Right ventricle myocardium inferior (tissue), 1 donor: ENCODE measurements at regions not wholly inside any gene's neighbourhood (a gene's known extent, or its start where the extent isn't known, plus 50 kb on each side); places are given as distances from the start of the nearest gene placed in this dataset.

ENCODE experiments used
- ATAC-seq: fragments of 200-7000 bp; cut with Tn5 transposase; one replicate; pipeline ENCODE4 v1.9.1; 2020; ENCODE audit warnings: mild to moderate bottlenecking, moderate library complexity
- DNase-seq: peaks from one replicate; pipeline ENCODE4 v3.0.0; 2021; ENCODE audit errors: missing footprints
- intact Hi-C: fragments of 100-400 bp; cut with DNase I; formaldehyde crosslinking; loops from one replicate; pipeline ENCODE4 v1.11.0; 2022
- donor health status: DM: no; HTN: yes; CAD: no; lungs with severe emphysema.

DNA sequence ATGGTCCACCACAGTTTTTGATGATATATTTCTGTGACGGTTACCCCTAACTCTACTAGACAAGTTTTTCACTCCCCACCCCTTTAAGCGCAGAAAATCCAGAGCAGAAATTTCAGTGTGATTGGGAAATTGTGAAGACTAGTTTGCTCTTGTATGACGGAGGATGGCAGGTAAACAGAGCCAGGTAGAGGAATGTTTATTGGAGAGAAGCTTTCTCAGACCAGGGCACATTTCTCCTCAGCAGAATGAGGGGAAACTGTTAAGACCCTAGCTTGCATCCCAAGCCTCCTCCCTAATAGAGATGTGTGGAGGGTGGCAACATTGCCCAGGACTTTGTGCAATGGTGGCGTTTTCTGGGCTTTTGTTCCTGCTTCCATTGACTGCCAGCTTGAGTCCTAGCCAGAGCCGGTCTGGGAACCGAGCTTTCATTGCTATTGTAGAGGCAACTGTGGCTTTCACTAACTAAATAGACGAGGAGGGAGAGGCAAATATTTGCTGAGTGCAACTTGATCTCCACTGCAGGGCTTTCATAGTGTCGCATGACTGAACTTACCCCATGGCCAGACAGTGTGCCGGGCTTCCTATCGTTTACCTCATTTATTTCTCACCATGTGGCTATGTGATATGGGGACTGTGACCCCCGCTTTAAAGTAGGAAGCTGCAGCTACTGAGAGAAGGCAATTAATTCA is 159.6 kb upstream of the MPHOSPH6 start:
- ATAC-seq (no peak), DNase-seq (no peak)
- intact Hi-C loops = no loop called here

DNA sequence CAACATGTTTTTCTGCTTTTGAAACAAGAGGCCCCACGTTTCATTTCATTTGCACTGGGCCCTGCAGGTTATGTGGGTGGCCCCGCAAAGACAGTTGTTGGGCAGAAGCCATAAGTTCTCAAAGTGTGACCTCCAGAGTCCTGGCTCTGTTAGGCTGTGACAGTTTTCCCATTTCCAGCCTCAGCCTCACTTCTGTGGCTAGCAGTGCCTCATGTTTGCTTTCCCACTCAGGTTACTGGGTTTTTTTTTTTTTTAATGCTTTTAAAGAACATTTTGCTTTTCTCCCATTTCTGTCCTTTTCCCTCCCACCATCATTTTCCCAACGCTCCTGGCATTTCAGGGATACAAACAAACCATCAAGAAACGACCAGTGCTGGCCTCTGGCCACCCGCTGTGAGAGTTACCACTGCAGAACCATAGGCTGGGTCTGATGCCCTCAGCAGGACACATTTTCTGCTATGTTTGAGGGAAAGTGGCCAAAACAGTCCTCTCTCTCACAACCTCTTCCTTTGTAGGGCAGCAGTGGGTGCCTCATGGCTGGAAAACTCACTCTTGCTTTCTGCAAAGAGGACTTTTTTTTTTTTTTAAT is 159.0 kb upstream of the MPHOSPH6 start:
- intact Hi-C loops = no loop called here
- no peak for ATAC-seq
- no peak for DNase-seq

DNA sequence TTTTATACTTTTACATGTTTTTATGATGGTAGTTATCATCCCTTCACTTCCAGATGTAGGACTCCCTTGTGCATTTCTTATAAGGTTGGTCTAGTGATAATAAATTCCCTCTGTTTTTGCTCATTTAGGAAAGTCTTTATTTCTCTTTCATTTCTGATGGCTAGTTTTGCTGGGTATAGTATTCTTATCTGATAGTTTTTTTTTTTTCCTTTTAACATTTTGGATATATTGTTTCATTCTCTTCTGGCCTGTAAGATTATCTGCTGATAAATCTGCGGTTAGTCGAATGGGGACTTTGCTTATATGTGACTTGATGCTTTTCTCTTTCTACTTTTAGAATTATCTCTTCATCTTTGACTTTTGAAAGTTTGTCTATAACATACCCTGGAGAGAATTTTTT is 153.1 kb upstream of the MPHOSPH6 start:
- intact Hi-C loops = no loop called here
- ATAC-seq = no peak

DNA sequence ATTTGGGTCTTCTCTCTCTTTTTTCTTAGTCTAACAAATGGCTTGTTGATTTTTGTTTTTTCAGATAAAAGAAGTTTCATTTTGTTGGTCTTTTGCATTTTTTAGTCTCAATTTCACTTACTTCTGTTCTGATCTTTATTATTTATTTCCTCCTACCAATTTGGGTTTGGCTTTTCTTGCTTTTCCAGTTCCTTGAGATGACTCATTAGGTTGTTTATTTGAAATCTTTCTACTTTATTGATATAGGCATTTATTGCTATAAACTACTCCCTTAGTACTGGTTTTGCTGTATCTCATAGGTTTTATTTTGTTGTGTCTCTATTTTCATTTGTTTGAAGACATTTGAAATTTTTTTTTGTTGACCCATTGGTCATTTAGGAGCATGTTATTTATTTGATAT is 152.2 kb upstream of the MPHOSPH6 start:
- DNase-seq (no peak), ATAC-seq (no peak)
- intact Hi-C loops = no loop called here

More for the DNA sequence above, 153.1 kb upstream of the MPHOSPH6 start:
- DNase-seq = no peak

DNA sequence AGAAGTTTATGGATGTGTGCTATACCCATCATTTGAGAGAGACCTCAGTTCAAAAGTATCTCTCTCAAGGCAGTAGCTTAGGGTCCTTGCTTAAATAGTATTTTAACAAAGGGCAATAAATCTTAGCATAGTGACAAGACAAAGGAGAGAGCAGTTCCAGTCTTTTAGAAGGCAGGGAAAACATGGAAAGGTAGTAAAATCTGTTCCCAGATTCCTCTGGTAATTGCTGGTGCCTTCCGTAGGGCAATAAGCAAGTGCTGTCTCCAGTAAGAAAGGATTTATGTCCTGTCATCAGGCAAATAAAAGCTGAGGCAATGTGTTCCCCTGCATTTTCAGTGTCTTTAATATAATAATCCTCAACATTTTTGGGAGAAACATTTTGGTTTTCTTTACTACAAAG is 149.0 kb upstream of the MPHOSPH6 start:
- ATAC-seq (no peak), DNase-seq (no peak)
- intact Hi-C loops = no loop called here

DNA sequence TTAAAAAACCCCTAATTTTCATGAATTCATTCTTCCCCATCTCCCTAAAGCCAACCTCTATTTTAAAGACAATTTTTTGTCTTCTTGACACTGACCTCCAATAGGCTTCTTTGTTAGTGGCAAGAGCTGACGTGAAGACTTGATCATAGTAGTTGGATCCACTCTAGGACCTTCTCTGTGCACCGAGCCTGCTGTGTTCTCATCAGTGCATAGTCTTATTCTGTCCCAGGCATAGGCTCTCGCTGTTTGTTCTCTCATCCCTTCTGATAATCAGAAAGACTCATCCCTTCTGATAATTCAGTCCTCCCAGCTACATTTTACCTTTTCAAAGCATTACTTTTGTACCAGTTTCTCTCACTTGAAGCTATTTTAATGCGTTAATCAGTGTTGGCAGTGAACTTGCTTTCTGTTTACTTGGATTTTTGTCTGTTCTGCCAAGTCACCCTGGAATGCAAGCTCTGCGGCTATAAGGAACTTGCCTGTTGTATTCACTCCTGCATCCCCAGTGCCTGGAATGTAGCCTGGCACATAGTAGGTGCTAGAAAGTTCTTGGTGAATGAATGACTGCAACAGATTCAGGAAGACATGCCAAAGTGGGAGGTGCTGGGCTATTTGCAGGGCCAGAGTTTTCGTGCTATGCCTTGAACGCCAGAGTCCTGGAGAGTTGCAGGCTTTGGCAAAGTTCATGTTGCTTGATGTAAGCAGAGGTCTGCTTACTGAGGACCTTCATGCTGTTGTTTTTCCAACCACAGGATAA is 147.6 kb upstream of the MPHOSPH6 start:
- DNase-seq (no peak), ATAC-seq (peak; percentile 70)
- intact Hi-C loops = no loop called here

DNA sequence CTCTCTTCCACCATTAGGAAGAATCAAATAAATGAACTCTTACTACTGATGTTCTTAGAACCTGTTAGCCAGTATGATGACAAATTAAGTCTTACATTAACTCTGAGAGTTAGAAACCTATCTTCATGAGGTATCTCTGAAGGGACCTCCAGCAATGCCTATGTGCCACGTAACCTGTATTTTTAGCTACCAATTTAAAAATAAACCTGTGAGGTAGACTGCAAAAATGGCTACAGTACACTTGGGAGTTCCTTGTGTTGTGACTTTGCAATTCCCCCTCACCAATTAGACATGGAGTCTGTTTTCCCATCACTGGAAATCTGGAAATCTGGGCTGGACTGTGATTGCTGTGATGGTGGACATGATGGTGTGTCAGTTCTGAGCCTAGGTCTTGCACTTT is 143.7 kb upstream of the MPHOSPH6 start:
- ATAC-seq = no peak

DNA sequence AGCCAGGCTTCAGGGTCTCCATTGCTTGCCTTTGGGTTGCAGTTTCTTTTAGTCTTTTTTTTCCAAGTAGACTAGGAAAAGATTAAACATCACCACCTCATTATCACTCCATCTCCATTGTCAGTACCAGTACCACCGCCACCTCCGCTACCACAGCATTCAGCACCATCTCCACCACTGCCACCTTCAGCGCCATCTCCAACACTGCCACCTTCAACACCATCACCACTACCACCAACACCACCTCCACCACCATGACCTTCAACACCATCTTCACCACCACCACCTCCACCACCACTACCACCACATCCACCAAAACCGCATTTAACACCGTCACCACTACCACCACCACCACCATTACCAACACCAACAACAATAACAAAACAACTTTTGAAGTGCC is 141.5 kb upstream of the MPHOSPH6 start:
- intact Hi-C loops = no loop called here
- ATAC-seq = no peak
- DNase-seq = no peak

More for the DNA sequence above, 143.7 kb upstream of the MPHOSPH6 start:
- DNase-seq = no peak
- intact Hi-C loops = no loop called here

DNA sequence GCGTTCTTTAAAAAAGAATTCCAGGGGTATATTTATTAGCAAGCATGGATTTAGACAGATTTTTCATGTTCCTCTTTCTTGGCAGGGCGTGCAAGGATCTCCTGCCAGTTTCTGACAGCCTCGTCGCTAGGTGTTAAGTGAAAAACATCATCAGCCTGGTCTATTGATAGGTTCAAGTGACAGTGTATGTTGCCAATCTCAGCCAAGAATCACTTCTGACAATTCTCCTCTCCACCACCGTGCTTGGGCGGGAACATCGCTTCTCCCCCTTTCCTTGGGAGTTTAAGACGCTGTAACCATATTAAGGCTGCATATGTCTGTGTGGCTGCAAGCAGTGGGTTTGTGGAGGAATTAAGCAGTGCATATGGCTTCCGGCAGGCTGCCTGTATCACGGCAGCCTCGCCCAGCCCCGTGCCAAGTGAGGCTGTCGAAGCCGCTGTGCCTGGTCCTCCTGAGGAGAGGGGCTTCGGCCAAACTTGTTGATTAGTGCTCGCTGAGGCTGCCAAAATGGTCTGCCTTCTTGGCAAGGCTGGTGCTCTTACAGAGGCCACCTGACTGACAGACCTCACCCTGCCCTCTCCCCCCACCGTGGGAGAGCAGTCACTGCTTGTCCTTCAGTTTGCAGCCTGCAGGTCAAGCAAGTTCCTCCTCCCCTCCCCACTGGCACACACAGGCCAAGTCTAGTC is 132.2 kb upstream of the MPHOSPH6 start:
- ATAC-seq (peak; percentile 92), DNase-seq (no peak)
- intact Hi-C loops = no loop called here

DNA sequence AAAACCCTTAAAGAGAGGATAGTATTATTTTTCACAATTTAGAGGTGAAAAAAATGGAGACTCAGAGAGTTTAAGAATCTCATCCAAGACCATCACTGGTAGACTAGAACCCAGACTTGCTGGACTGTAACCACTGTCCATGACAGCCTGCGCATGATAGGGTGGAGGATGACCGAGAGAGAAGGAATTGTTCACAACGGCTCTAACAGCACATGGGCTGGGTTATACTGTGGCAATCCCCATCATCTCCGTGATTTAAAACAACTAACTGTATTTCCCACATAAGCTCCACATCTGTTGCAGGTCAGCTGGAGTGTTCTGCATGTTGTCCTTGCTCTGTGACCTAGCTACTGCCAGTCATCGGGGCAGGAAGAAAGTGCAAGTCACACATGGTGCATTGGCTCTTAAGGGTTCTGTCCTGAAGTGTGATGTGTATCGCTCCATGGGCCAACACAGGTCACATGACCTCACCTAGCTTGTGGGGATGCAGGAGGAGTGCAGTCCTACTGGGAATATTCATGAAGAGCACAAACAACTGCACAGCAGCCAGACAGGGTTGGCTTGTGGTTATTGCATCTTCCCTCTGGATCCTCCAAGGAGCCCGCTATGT is 131.2 kb upstream of the MPHOSPH6 start:
- no peak for DNase-seq
- intact Hi-C loops = no loop called here
- ATAC-seq = peak; percentile 61

DNA sequence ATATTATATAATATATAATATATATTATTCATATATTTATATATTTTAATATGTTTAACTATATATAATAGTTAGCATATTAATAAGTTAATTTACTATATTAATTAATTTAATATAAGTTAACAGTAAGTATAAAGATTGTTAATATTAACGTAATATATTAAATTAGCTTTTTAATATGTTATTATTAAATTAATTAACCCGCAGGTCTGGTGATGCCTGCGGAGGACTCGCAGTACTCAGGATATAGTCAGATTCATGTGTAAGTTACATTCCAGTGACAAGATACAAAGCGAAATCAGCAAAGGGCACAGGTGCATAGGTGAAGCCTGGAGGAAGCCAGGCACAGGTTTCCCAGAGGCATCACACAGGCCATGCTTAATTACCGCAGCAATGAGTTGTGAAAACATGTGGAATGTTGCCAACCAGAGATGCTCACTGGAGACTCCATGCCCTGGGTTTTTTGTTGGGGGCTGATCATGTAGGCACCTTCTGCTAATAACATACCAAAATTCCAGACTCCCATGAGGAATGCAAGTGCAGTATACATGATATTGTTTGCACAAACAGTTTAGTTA is 130.4 kb upstream of the MPHOSPH6 start:
- DNase-seq (no peak), ATAC-seq (no peak)
- intact Hi-C loops = no loop called here

DNA sequence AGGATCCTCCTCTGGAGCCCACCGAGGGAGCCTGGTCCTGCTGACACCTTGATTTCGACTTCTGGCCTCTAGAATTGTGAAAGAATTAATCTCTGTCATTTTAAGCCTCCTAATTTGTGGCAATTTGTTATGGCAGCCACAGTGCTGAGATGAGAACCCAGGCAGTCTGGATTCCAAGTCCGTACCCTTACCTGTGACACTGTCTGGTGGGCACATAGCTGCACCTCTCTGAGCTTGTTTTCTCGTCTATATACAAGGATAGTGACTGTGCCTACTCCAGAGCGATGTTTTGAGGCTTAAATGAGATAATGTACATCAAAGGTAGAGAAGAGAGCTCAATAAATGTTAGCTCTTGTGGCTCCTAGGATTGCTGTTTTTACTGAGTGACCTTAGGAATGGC is 128.4 kb upstream of the MPHOSPH6 start:
- intact Hi-C loops = no loop called here
- ATAC-seq = no peak
- no peak for DNase-seq

DNA sequence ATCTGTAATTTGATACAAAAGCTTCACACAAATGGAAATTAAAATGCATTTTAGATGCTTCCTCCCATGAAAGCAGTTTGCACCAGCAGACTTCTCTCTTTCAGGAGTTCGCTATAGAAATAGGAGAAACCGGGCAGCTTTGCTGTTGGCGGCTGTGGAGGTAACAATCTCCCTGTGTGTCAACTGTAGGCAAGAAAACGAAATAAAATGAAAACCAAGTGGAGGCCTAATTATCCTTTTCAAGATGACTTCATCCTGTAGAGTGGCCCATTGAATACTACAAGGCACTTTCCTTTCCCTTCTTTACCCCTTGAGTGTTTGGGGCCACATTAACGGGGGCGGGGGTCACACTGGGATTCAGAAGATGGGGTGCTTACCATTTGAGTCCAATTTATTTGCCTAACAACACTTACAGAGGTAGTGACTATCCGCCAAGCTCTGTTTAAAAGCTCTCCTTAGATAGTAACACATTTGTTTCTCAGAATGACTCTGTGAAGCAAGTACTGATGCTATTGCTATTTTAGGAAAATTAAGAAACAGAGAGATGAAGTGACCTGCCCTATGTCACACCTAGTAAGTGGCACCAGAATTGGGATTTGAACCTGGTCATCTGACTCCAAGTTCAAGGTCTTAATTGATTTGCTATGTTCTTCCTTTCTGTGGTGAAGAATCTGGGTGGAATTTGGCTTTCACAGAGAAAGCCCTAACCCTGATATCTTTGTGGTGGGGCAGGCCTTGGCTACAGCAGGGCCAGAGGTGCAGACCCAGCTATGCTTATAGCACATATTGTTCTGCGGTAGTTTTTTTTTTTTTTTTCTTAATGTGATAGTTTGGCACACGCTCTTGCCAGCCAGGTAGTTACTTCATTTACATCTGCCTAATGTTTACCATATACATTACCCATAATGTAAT is 125.5 kb upstream of the MPHOSPH6 start:
- DNase-seq = no peak
- ATAC-seq = no peak
- intact Hi-C loops = no loop called here

DNA sequence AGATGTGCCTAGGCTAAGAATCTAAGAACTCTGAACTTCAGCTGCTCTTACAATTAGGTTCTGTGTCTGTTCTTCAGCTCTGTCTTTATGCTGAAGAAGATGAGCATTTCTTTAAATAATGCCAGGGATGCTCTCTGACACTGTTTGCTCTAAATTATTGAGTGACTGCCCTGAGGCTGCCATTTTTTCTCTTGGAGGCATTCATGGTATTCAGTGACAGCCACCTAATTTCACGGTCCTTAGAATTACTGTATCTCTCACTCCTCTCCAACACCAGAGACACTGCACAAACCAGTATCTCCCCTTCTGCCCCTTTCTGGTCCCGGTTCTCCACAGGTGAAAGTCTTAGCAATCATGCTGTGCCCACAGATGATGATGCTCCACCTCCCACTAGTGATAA is 123.6 kb upstream of the MPHOSPH6 start:
- ATAC-seq = no peak
- intact Hi-C loops = no loop called here
- no peak for DNase-seq

DNA sequence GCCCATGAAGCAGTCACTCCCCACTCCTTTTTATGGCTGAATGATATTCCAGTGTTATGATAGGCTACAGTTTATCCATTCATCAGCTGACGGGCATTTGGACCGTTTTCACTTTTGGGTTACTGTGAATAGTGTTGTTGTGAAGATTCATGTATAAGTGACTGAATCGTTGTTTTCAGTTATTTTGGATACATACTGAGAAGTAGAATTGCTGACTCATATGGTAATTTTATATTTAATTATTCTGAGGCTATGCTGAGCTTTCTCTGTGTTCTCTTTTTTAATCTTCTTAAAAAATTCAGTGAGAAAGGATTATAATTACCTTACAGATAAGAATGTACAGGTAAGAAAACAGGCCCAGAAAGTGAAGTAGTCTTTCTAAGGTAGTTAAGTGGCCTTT is 117.9 kb upstream of the MPHOSPH6 start:
- intact Hi-C loops = no loop called here
- no peak for DNase-seq
- no peak for ATAC-seq

DNA sequence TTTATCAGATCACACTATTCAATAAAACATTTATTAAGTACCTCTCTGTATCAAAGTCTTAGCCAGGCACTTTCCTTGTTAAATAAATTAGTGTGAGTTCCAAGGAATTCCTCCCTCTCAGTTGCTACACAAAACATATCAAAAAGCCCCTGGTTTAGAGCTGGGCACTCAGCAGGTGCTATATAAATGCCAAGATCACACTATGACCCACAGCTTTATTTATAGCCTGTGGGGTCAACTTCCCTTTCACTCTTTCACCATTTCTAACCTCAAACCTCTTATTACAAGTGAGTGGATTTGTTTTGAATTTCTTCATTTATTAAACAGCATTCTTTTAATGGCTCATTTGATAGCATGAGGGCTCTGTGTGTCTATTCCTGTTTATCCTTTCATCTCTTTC is 112.6 kb upstream of the MPHOSPH6 start:
- DNase-seq (no peak), ATAC-seq (no peak)
- intact Hi-C loops = no loop called here

DNA sequence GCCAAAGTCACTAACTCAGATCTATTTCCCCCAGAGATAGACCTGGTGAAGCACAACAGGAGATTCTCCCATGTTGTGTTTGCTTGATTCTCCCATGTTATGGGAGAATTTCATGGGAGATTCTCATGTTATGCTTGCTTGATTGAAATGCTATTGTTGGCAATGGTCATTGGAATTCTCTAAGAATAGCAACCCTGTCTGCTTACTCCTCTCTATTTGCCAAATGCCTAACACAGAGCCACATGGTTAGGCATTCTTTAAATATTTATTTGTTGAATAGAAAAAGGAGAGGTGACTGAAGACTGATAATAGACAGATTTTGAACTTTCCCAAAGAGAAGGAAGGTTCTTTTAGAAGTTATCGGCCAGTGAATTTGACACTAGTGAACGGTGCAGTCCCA is 111.5 kb upstream of the MPHOSPH6 start:
- ATAC-seq = peak; percentile 82
- no peak for DNase-seq
- intact Hi-C loops = no loop called here

DNA sequence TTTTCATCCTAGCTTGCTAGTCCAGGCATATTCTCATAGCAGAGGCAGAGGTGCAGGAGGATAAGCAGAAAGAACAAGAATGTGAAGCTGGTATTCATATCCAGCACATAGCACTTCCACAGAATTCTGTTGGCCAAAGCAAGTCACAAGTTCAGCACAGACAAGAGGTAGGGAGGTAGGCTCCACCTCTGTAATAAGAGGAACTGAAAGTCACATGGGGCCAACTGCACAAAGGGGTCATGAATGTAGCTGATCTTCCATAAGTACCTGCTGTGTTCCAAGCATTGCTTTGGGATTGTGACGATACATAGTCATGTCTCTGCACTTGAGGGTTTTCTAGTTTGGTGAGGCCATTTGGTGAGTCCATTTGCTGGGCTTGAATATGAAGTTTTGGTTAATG is 110.8 kb upstream of the MPHOSPH6 start:
- intact Hi-C loops = no loop called here
- DNase-seq (no peak), ATAC-seq (no peak)
